ENCODE measurements at regions not wholly inside any gene's neighbourhood (a gene's known extent, or its start where the extent isn't known, plus 50 kb on each side); places are given as distances from the start of the nearest gene placed in this dataset.

DNA sequence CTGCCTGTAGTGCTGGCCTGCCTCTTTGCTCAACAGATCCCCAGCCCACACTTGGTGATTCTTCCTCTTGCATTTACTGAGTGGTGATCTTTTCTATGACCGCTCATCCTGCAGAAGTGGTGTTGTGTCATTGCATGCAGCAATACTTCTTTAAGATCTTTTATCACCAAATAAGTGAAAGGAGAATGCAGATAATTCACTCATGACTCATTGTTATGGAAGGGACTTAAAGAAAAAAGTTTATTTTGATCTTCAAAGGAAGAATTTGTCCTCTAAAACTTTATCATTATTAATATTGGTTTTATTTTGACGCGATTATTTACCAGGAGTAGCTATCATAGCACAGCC lies 489.1 kb upstream of the CELF2 start:
- CTCF ChIA-PET, result no interaction called here
- Histone ChIP-seq H3K9ac (replicated peaks; ENCODE audit: extremely low read depth, insufficient read depth, low read length) (no peak overlapping the region), H4K20me1 (replicated peaks; ENCODE audit: control insufficient read depth, extremely low read depth, insufficient read depth, low read length) (no peaks in the 10 kb centered on the region), H3K27ac (ENCODE audit: insufficient read depth, low read depth, low read length) (no peak overlapping the region), H3K4me3 (replicated peaks in 1 of 3; ENCODE audit: insufficient read depth in 1 of 3, low read depth in 1 of 3, low read length in 3 of 3) (no peak overlapping the region), H2AFZ (ENCODE audit: low read depth, low read length) (no peak overlapping the region), H3K27me3 (ENCODE audit: control insufficient read depth in 2 of 2, insufficient read depth in 2 of 2, low read length in 2 of 2) (no peaks in the 10 kb centered on the region), H3K4me2 (ENCODE audit: insufficient read depth, low read length) (no peak overlapping the region), H3K9me3 (replicated peaks; ENCODE audit: control insufficient read depth, insufficient read depth, low read length) (no peaks in the 10 kb centered on the region), H3K36me3 (ENCODE audit: control insufficient read depth in 2 of 2, extremely low read depth in 1 of 2, insufficient read depth in 2 of 2, low read length in 2 of 2) (no peaks in the 10 kb centered on the region), H3K4me1 (ENCODE audit: control insufficient read depth, extremely low read depth, insufficient read depth, low read length) (no peaks in the 10 kb centered on the region), H3K79me2 (ENCODE audit: control insufficient read depth, insufficient read depth, low read length) (no peaks in the 10 kb centered on the region), H3K9me1 (replicated peaks; ENCODE audit: control insufficient read depth, extremely low read depth, insufficient read depth, low read length) (no peaks in the 10 kb centered on the region)
- dilution Hi-C loops (cut with MboI; ENCODE audit: extremely low pct_ligation_motif_present, low sequenced_read_pairs), result no loop called here
- DNase-seq (ENCODE audit: low read depth, low spot score) (no peak), FAIRE-seq (no peak)
- TF ChIP-seq GATA2 (IDR thresholded peaks at IDR 0.05; ENCODE audit: insufficient read depth, insufficient read length, low read depth, low read length), result no peak
- no peak for TF ChIP-seq POLR2A (IDR thresholded peaks at IDR 0.05; ENCODE audit: low read depth, low read length)
- TF ChIP-seq JUN (IDR thresholded peaks at IDR 0.05; ENCODE audit: borderline replicate concordance, insufficient read depth, insufficient read length, low read depth), result no peak
- TF ChIP-seq, protein P1, sequence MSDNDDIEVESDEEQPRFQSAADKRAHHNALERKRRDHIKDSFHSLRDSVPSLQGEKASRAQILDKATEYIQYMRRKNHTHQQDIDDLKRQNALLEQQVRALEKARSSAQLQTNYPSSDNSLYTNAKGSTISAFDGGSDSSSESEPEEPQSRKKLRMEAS (IDR thresholded peaks at IDR 0.05; ENCODE audit: insufficient read depth, insufficient read length), result no peak
- TF ChIP-seq FOS (IDR thresholded peaks at IDR 0.05; ENCODE audit: borderline replicate concordance, insufficient read depth, low read length), result no peak
- TF ChIP-seq, protein P2, sequence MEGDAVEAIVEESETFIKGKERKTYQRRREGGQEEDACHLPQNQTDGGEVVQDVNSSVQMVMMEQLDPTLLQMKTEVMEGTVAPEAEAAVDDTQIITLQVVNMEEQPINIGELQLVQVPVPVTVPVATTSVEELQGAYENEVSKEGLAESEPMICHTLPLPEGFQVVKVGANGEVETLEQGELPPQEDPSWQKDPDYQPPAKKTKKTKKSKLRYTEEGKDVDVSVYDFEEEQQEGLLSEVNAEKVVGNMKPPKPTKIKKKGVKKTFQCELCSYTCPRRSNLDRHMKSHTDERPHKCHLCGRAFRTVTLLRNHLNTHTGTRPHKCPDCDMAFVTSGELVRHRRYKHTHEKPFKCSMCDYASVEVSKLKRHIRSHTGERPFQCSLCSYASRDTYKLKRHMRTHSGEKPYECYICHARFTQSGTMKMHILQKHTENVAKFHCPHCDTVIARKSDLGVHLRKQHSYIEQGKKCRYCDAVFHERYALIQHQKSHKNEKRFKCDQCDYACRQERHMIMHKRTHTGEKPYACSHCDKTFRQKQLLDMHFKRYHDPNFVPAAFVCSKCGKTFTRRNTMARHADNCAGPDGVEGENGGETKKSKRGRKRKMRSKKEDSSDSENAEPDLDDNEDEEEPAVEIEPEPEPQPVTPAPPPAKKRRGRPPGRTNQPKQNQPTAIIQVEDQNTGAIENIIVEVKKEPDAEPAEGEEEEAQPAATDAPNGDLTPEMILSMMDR (IDR thresholded peaks at IDR 0.05; ENCODE audit: extremely low read depth in 1 of 2, insufficient read depth in 1 of 2, low read depth in 1 of 2, low read length in 2 of 2), result no peak
- no peak for TF ChIP-seq MYC (IDR thresholded peaks at IDR 0.05; ENCODE audit: low read depth, low read length)
- no peak for TF ChIP-seq POLR2AphosphoS5 (IDR thresholded peaks at IDR 0.05; ENCODE audit: insufficient read depth, low read depth, low read length)
- no peak for TF ChIP-seq EZH2 (IDR thresholded peaks at IDR 0.05; ENCODE audit: borderline replicate concordance, low read depth, low read length, severe bottlenecking)
- no TSS peak for BruUV-seq (replicated peaks)
- intact Hi-C loops (cut with micrococcal nuclease), result no loop called here
- POLR2A ChIA-PET, result interaction anchor here (0.6 kb wide), 1 partner anchor 190 kb away, joined by 6 read pairs; no protein-coding TSS in a partner anchor

Measured in endothelial cell of umbilical vein (primary cell).